SK-N-MC (cell line): ENCODE measurements at regions not wholly inside any gene's neighbourhood (a gene's known extent, or its start where the extent isn't known, plus 50 kb on each side); places are given as distances from the start of the nearest gene placed in this dataset.

ENCODE experiments used
- EZH2 ChIP-seq: fragments of 200-600 bp; sonication (generic); IDR thresholded peaks from one replicate; pipeline ENCODE4 v1.6.1; 2017; ENCODE audit warnings: antibody characterized with exemption
- FOXP2 ChIP-seq: optimal IDR thresholded peaks from 2 replicates; pipeline ENCODE3; 2011; ENCODE audit warnings: mild to moderate bottlenecking, moderate library complexity; ENCODE audit not compliant: insufficient read depth; ENCODE audit errors: extremely low read length, control extremely low read depth
- POLR2AphosphoS5 ChIP-seq: IDR thresholded peaks from 2 replicates; pipeline ENCODE4 v1.6.1; 2012; ENCODE audit warnings: mild to moderate bottlenecking, low read depth, low read length, borderline replicate concordance

GRCh38 chr11:128189823-128190222, 397.5 kb downstream of the ETS1 start:
- TF ChIP-seq EZH2: no peak
- no peak for TF ChIP-seq FOXP2
- no peak for TF ChIP-seq POLR2AphosphoS5
